ENCODE measurements at regions not wholly inside any gene's neighbourhood (a gene's known extent, or its start where the extent isn't known, plus 50 kb on each side); places are given as distances from the start of the nearest gene placed in this dataset.
"Not testable (repeated sequence)": the region's sequence is repeated elsewhere in the genome, so short reads cannot be mapped to it uniquely, and the experiment has no call there.

GRCh38 chr2:173513107-173513727, 158.5 kb downstream of the CDCA7 start:
- Histone ChIP-seq H3K27me3 (ENCODE audit: low read length) (0 out of 2 replicates have a peak, but pooled peaks cover 2% of the 10 kb centered on the region), H3K79me2 (ENCODE audit: low read length) (no peaks in the 10 kb centered on the region), H4K20me1 (ENCODE audit: insufficient read depth, low read depth, low read length) (no peaks in the 10 kb centered on the region), H3K4me2 (ENCODE audit: low read depth, low read length, poor library complexity, severe bottlenecking) (no peak overlapping the region), H3K4me3 (ENCODE audit: low read length) (no peak overlapping the region), H3K9me2 (replicated peaks; ENCODE audit: insufficient read depth, low read length) (no peaks in the 10 kb centered on the region), H2AFZ (ENCODE audit: low read length) (no peak overlapping the region), H3K36me3 (ENCODE audit: insufficient read depth, low read length) (no peaks in the 10 kb centered on the region), H3K27ac (ENCODE audit: low read length) (no peak overlapping the region), H3K9ac (ENCODE audit: low read length) (no peak overlapping the region), H3K9me3 (ENCODE audit: low read length) (no peaks in the 10 kb centered on the region), H3K4me1 (ENCODE audit: low read length) (no peaks in the 10 kb centered on the region)
- no peak for DNase-seq

GRCh38 chr2:173520918-173521317, 166.2 kb downstream of the CDCA7 start:
- H3K9me3 ChIP-seq (ENCODE audit: low read length) = no peaks in the 10 kb centered on the region

GRCh38 chr2:173521450-173522192, 166.9 kb downstream of the CDCA7 start:
- Histone ChIP-seq H4K20me1 (ENCODE audit: insufficient read depth, low read depth, low read length) (no peaks in the 10 kb centered on the region), H3K9ac (ENCODE audit: low read length) (no peak overlapping the region), H3K4me1 (ENCODE audit: low read length) (no peaks in the 10 kb centered on the region), H3K79me2 (ENCODE audit: low read length) (no peaks in the 10 kb centered on the region), H3K27me3 (ENCODE audit: low read length) (no peaks in the 10 kb centered on the region), H3K9me3 (ENCODE audit: low read length) (no peaks in the 10 kb centered on the region), H3K36me3 (ENCODE audit: insufficient read depth, low read length) (no peaks in the 10 kb centered on the region), H2AFZ (ENCODE audit: low read length) (no peak overlapping the region), H3K4me3 (ENCODE audit: low read length) (no peak overlapping the region), H3K27ac (ENCODE audit: low read length) (no peak overlapping the region), H3K4me2 (ENCODE audit: low read depth, low read length, poor library complexity, severe bottlenecking) (no peak overlapping the region), H3K9me2 (replicated peaks; ENCODE audit: insufficient read depth, low read length) (no peaks in the 10 kb centered on the region)
- no peak for DNase-seq

More at GRCh38 chr2:173520918-173521317, 166.2 kb downstream of the CDCA7 start:
- H2AFZ ChIP-seq (ENCODE audit: low read length) = no peak overlapping the region
- H3K27ac ChIP-seq (ENCODE audit: low read length) = no peak overlapping the region
- H4K20me1 ChIP-seq (ENCODE audit: insufficient read depth, low read depth, low read length) = no peaks in the 10 kb centered on the region
- no peaks in the 10 kb centered on the region for H3K4me1 ChIP-seq (ENCODE audit: low read length)
- no peaks in the 10 kb centered on the region for H3K79me2 ChIP-seq (ENCODE audit: low read length)
- no peak overlapping the region for H3K4me2 ChIP-seq (ENCODE audit: low read depth, low read length, poor library complexity, severe bottlenecking)
- H3K4me3 ChIP-seq (ENCODE audit: low read length) = no peak overlapping the region
- H3K9me2 ChIP-seq (replicated peaks; ENCODE audit: insufficient read depth, low read length) = no peaks in the 10 kb centered on the region
- H3K27me3 ChIP-seq (ENCODE audit: low read length) = no peaks in the 10 kb centered on the region
- DNase-seq = no peak
- no peak overlapping the region for H3K9ac ChIP-seq (ENCODE audit: low read length)
- H3K36me3 ChIP-seq (ENCODE audit: insufficient read depth, low read length) = no peaks in the 10 kb centered on the region

- Histone ChIP-seq H3K4me2 (ENCODE audit: low read depth, low read length, poor library complexity, severe bottlenecking) (no peak overlapping the region), H4K20me1 (ENCODE audit: insufficient read depth, low read depth, low read length) (no peaks in the 10 kb centered on the region), H3K9me2 (replicated peaks; ENCODE audit: insufficient read depth, low read length) (no peaks in the 10 kb centered on the region)
Measured at GRCh38 chr2:173523497-173523896, 168.8 kb downstream of the CDCA7 start.

GRCh38 chr2:173524256-173524955, 169.7 kb downstream of the CDCA7 start:
- H3K36me3 ChIP-seq (ENCODE audit: insufficient read depth, low read length) = no peaks in the 10 kb centered on the region
- DNase-seq = no peak
- no peak overlapping the region for H3K9ac ChIP-seq (ENCODE audit: low read length)
- H4K20me1 ChIP-seq (ENCODE audit: insufficient read depth, low read depth, low read length) = no peaks in the 10 kb centered on the region
- H3K4me1 ChIP-seq (ENCODE audit: low read length) = no peaks in the 10 kb centered on the region
- H3K79me2 ChIP-seq (ENCODE audit: low read length) = no peaks in the 10 kb centered on the region
- H2AFZ ChIP-seq (ENCODE audit: low read length) = no peak overlapping the region
- H3K9me3 ChIP-seq (ENCODE audit: low read length) = no peaks in the 10 kb centered on the region
- H3K4me2 ChIP-seq (ENCODE audit: low read depth, low read length, poor library complexity, severe bottlenecking) = no peak overlapping the region
- no peak overlapping the region for H3K27ac ChIP-seq (ENCODE audit: low read length)
- no peaks in the 10 kb centered on the region for H3K27me3 ChIP-seq (ENCODE audit: low read length)
- no peaks in the 10 kb centered on the region for H3K9me2 ChIP-seq (replicated peaks; ENCODE audit: insufficient read depth, low read length)
- no peak overlapping the region for H3K4me3 ChIP-seq (ENCODE audit: low read length)

More at GRCh38 chr2:173523497-173523896, 168.8 kb downstream of the CDCA7 start:
- H3K9me3 ChIP-seq (ENCODE audit: low read length) = no peaks in the 10 kb centered on the region
- H3K27me3 ChIP-seq (ENCODE audit: low read length) = no peaks in the 10 kb centered on the region
- H3K27ac ChIP-seq (ENCODE audit: low read length) = no peak overlapping the region
- no peak overlapping the region for H3K4me3 ChIP-seq (ENCODE audit: low read length)
- no peaks in the 10 kb centered on the region for H3K36me3 ChIP-seq (ENCODE audit: insufficient read depth, low read length)
- no peak overlapping the region for H3K9ac ChIP-seq (ENCODE audit: low read length)
- no peak for DNase-seq
- H3K4me1 ChIP-seq (ENCODE audit: low read length) = no peaks in the 10 kb centered on the region
- H3K79me2 ChIP-seq (ENCODE audit: low read length) = no peaks in the 10 kb centered on the region
- no peak overlapping the region for H2AFZ ChIP-seq (ENCODE audit: low read length)

GRCh38 chr2:173532732-173533531, 178.3 kb downstream of the CDCA7 start:
- not testable (repeated sequence) for H3K4me2 ChIP-seq (ENCODE audit: low read depth, low read length, poor library complexity, severe bottlenecking); DNase-seq; H3K79me2 ChIP-seq (ENCODE audit: low read length); H3K4me3 ChIP-seq (ENCODE audit: low read length); H3K36me3 ChIP-seq (ENCODE audit: insufficient read depth, low read length); H3K9me3 ChIP-seq (ENCODE audit: low read length); H3K27me3 ChIP-seq (ENCODE audit: low read length); H3K9ac ChIP-seq (ENCODE audit: low read length); H4K20me1 ChIP-seq (ENCODE audit: insufficient read depth, low read depth, low read length); H2AFZ ChIP-seq (ENCODE audit: low read length); H3K4me1 ChIP-seq (ENCODE audit: low read length); H3K27ac ChIP-seq (ENCODE audit: low read length); H3K9me2 ChIP-seq (replicated peaks; ENCODE audit: insufficient read depth, low read length)

GRCh38 chr2:173537694-173538093, 183.0 kb downstream of the CDCA7 start:
- DNase-seq = no peak

GRCh38 chr2:173539615-173540014, 184.9 kb downstream of the CDCA7 start:
- Histone ChIP-seq H3K4me1 (ENCODE audit: low read length) (no peaks in the 10 kb centered on the region), H3K4me3 (ENCODE audit: low read length) (no peak overlapping the region), H3K9ac (ENCODE audit: low read length) (no peak overlapping the region), H3K9me2 (replicated peaks; ENCODE audit: insufficient read depth, low read length) (no peaks in the 10 kb centered on the region), H3K4me2 (ENCODE audit: low read depth, low read length, poor library complexity, severe bottlenecking) (no peak overlapping the region), H2AFZ (ENCODE audit: low read length) (no peak overlapping the region), H4K20me1 (ENCODE audit: insufficient read depth, low read depth, low read length) (no peaks in the 10 kb centered on the region), H3K36me3 (ENCODE audit: insufficient read depth, low read length) (no peaks in the 10 kb centered on the region), H3K27me3 (ENCODE audit: low read length) (no peaks in the 10 kb centered on the region), H3K27ac (ENCODE audit: low read length) (no peak overlapping the region), H3K79me2 (ENCODE audit: low read length) (no peaks in the 10 kb centered on the region), H3K9me3 (ENCODE audit: low read length) (no peaks in the 10 kb centered on the region)
- no peak for DNase-seq

More at GRCh38 chr2:173537694-173538093, 183.0 kb downstream of the CDCA7 start:
- Histone ChIP-seq H3K4me3 (ENCODE audit: low read length) (no peak overlapping the region), H3K9ac (ENCODE audit: low read length) (no peak overlapping the region), H3K9me3 (ENCODE audit: low read length) (no peaks in the 10 kb centered on the region), H3K4me1 (ENCODE audit: low read length) (no peaks in the 10 kb centered on the region), H3K27ac (ENCODE audit: low read length) (no peak overlapping the region), H3K9me2 (replicated peaks; ENCODE audit: insufficient read depth, low read length) (no peaks in the 10 kb centered on the region), H3K79me2 (ENCODE audit: low read length) (no peaks in the 10 kb centered on the region), H3K4me2 (ENCODE audit: low read depth, low read length, poor library complexity, severe bottlenecking) (no peak overlapping the region), H4K20me1 (ENCODE audit: insufficient read depth, low read depth, low read length) (no peaks in the 10 kb centered on the region), H2AFZ (ENCODE audit: low read length) (no peak overlapping the region), H3K36me3 (ENCODE audit: insufficient read depth, low read length) (no peaks in the 10 kb centered on the region), H3K27me3 (ENCODE audit: low read length) (no peaks in the 10 kb centered on the region)

Data from Karpas-422 (cell line).